Ectodermal cell (in vitro differentiated cells): ENCODE measurements at regions not wholly inside any gene's neighbourhood (a gene's known extent, or its start where the extent isn't known, plus 50 kb on each side); places are given as distances from the start of the nearest gene placed in this dataset.

Source experiments
- H3K27ac ChIP-seq: 2 replicates; pipeline ENCODE4 v1.7.0; 2013; ENCODE audit warnings: mild to moderate bottlenecking, low read depth, low read length; ENCODE audit not compliant: insufficient read depth, poor library complexity, severe bottlenecking
- H3K27me3 ChIP-seq: 2 replicates; pipeline ENCODE4 v1.7.0; 2013; ENCODE audit warnings: mild to moderate bottlenecking, low read length; ENCODE audit not compliant: insufficient read depth, control insufficient read depth, poor library complexity, severe bottlenecking
- H3K36me3 ChIP-seq: one replicate; pipeline ENCODE4 v1.7.0; 2013; ENCODE audit warnings: low read length; ENCODE audit not compliant: control insufficient read depth, insufficient read depth
- H3K4me1 ChIP-seq: one replicate; pipeline ENCODE4 v1.7.0; 2013; ENCODE audit warnings: low read length; ENCODE audit not compliant: control insufficient read depth, insufficient read depth
- H3K4me3 ChIP-seq: 2 replicates; pipeline ENCODE4 v1.7.0; 2013; ENCODE audit warnings: low read depth, low read length, control low read depth; ENCODE audit not compliant: insufficient read depth
- H3K9me3 ChIP-seq: 2 replicates; pipeline ENCODE4 v1.7.0; 2013; ENCODE audit warnings: mild to moderate bottlenecking, low read length, moderate library complexity; ENCODE audit not compliant: control insufficient read depth
- WGBS, 2 experiments: methylation state at CpG; one replicate each; pipeline ENCODE4 v1.1.7; 2013; ENCODE audit warnings: missing lambda C conversion rate in 2 of 2; 5-methylcytosine and 5-hydroxymethylcytosine counted together

GRCh38 chr2:52532956-52533355 lies 1234.6 kb upstream of the CHAC2 start:
- Histone ChIP-seq H3K4me3 (no peak overlapping the region), H3K9me3 (no peaks in the 10 kb centered on the region), H3K4me1 (no peaks in the 10 kb centered on the region), H3K36me3 (no peaks in the 10 kb centered on the region), H3K27me3 (no peaks in the 10 kb centered on the region), H3K27ac (no peak overlapping the region)
- WGBS, 2 experiments: 93 to 100% methylated on average over 1 of the region's 1 CpG

- H3K27ac ChIP-seq: no peak overlapping the region
- no peak overlapping the region for H3K4me3 ChIP-seq
- H3K4me1 ChIP-seq: no peaks in the 10 kb centered on the region
- no peaks in the 10 kb centered on the region for H3K9me3 ChIP-seq
- no peaks in the 10 kb centered on the region for H3K36me3 ChIP-seq
- H3K27me3 ChIP-seq: no peaks in the 10 kb centered on the region
- 100% methylated on average over 1 of the region's 1 CpG for WGBS, 2 experiments
Observed at GRCh38 chr2:52526735-52527134, 1240.9 kb upstream of the CHAC2 start.

DNA sequence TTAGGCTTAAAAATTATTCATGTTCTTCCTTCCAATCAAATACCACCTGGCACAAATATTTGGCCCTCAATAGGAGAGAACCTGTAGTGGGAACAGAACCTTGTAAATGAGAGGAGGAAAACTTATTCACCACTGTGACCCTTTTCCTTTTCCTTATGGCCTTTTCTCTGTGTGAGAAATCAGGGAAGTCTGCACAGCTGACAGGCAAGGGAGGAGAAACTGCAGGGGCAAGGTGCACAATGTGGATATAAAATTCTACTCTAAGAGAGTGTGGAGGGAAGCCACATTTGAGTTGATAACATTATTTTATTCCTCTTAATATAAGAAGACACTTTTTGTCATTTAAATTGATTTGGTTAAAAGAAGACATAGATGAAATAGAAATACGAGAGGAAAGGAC lies 1247.0 kb upstream of the CHAC2 start:
- Histone ChIP-seq H3K4me3 (no peak overlapping the region), H3K36me3 (no peaks in the 10 kb centered on the region), H3K27me3 (no peaks in the 10 kb centered on the region), H3K27ac (no peak overlapping the region), H3K4me1 (no peaks in the 10 kb centered on the region), H3K9me3 (no peaks in the 10 kb centered on the region)
- 90 to 93% methylated on average over 1 of the region's 1 CpG for WGBS, 2 experiments

GRCh38 chr2:52518678-52519077 lies 1248.9 kb upstream of the CHAC2 start:
- Histone ChIP-seq H3K27ac (no peak overlapping the region), H3K4me3 (no peak overlapping the region), H3K4me1 (no peaks in the 10 kb centered on the region), H3K36me3 (no peaks in the 10 kb centered on the region), H3K27me3 (no peaks in the 10 kb centered on the region), H3K9me3 (no peaks in the 10 kb centered on the region)

DNA sequence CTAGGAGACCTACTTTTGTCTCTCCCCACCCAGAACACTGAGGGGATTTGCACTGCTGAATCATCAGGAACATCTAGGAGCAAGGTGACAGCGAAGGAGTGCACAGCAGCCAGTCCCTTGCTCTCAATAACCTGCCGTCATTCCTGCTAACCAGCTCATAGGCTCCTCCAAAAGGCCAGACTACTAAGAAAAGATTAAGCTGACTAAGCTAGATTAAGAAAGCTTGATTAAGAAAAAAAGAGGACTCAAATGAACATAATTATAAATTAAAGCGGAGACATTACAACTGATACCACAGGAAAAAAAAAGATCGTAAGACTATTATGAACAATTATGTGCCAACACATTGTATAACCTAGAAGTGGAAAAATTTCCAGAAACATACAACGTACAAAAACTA lies 1254.8 kb upstream of the CHAC2 start:
- Histone ChIP-seq H3K27ac (no peak overlapping the region), H3K36me3 (no peaks in the 10 kb centered on the region), H3K4me1 (no peaks in the 10 kb centered on the region), H3K27me3 (no peaks in the 10 kb centered on the region), H3K9me3 (no peaks in the 10 kb centered on the region), H3K4me3 (no peak overlapping the region)
- 89 to 91% methylated on average over 2 to 5 of the region's 5 CpGs for WGBS, 2 experiments

DNA sequence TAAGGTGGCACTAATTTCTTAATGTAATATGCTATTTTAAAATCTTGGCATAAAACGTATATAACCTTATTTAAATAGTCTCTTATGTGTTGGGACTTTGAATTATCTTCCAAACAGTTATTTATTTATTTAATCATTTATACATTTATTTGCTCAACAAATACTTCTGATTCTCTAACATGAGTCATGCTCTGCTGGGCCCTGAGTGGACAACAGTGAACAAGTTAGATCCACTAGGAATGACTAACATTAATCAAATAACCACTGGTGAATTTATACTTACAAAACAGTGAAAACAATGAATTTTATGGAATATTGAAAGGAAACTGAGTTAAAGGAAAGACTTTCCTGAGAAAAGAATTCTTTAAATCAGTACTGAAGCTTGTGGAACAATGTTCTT lies 1257.2 kb upstream of the CHAC2 start:
- WGBS, 2 experiments: 80% methylated on average over 1 of the region's 1 CpG; no CpG with 5 or more reads in 1 of the 2 experiments
- no peak overlapping the region for H3K4me3 ChIP-seq

GRCh38 chr2:52502476-52502860 lies 1265.1 kb upstream of the CHAC2 start:
- H3K9me3 ChIP-seq: no peaks in the 10 kb centered on the region
- WGBS, 2 experiments: 100% methylated on average over 1 of the region's 2 CpGs; no CpG with 5 or more reads in 1 of the 2 experiments
- H3K4me1 ChIP-seq: no peaks in the 10 kb centered on the region
- no peak overlapping the region for H3K27ac ChIP-seq
- H3K36me3 ChIP-seq: no peaks in the 10 kb centered on the region
- no peak overlapping the region for H3K4me3 ChIP-seq
- H3K27me3 ChIP-seq: no peaks in the 10 kb centered on the region

More for the DNA sequence above, 1257.2 kb upstream of the CHAC2 start:
- Histone ChIP-seq H3K4me1 (no peaks in the 10 kb centered on the region), H3K27ac (no peak overlapping the region), H3K27me3 (no peaks in the 10 kb centered on the region), H3K9me3 (no peaks in the 10 kb centered on the region), H3K36me3 (no peaks in the 10 kb centered on the region)

DNA sequence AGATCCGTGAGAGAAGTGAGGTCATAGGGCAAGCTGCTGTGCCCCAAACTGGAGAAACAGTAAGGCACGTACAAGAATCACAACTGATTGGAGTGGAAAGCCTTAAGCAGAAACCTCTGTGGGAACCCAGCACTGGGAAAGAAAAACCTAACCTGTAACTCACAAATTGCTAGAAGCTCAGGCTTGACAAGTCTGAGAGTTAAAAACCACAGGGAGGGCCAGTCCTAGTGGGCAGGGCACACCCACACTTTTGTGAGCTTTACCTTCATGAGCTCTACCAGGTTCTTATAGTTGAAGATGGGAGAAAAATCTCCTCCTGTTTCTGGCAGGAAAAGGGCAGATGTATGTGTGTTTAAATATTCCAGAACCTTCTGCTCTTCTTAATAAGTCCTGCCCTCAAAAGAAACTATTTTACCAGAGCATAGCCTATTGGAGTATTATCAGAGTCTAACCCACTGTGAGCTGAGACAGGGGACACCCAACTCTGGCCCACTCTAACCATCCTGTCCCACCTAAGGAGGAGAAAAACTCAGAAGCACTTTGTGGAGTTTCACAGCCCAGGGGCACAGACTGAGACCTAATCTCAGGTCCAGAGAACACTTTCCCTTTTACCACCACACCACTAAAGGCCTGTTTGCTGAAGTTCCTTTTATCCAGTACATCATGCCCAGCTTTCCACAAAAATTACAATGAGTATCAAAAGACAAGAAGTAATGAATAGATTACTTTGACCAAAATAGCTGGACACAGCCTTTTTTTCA lies 1265.7 kb upstream of the CHAC2 start:
- Histone ChIP-seq H3K9me3 (no peaks in the 10 kb centered on the region), H3K4me3 (no peak overlapping the region), H3K4me1 (no peaks in the 10 kb centered on the region), H3K27ac (no peak overlapping the region), H3K36me3 (no peaks in the 10 kb centered on the region), H3K27me3 (no peaks in the 10 kb centered on the region)
- 84 to 91% methylated on average over 2 of the region's 2 CpGs for WGBS, 2 experiments

GRCh38 chr2:52500561-52500960 lies 1267.0 kb upstream of the CHAC2 start:
- Histone ChIP-seq H3K4me1 (no peaks in the 10 kb centered on the region), H3K27me3 (no peaks in the 10 kb centered on the region), H3K27ac (no peak overlapping the region), H3K9me3 (no peaks in the 10 kb centered on the region), H3K36me3 (no peaks in the 10 kb centered on the region), H3K4me3 (no peak overlapping the region)
- WGBS, 2 experiments: 91 to 100% methylated on average over 2 of the region's 2 CpGs

DNA sequence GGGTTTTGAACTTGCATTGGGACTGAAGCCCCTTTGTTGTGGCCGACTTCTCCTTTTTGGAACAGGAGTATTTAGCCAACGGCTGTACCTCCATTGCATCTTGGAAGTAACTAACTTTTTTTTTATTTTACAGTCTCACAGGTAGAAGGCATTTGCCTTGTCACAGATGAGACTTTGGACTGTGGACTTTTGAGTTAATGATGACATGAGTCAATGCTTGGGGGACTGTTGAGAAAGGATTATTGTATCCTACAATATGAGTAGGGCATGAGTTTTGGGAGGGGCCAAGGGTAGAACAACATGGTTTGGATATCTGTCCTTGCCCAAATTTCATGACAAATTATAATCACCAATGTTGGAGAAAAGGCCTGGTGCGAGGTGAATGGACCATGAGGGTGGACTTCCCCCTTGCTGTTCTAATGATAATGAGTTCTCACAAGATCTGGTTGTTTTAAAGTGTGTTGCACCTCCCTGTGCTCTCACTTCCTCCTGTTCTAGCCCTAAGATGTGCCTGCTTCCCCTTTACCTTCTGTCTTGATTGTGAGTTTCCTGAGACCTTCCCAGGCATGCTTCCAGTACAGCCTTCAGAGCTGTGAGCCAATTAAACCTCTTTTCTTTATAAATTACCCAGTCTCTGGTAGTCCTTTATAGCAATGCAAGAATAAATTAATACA lies 1269.4 kb upstream of the CHAC2 start:
- no peaks in the 10 kb centered on the region for H3K36me3 ChIP-seq
- WGBS, 2 experiments: 89 to 90% methylated on average over 3 of the region's 3 CpGs
- no peaks in the 10 kb centered on the region for H3K27me3 ChIP-seq
- no peak overlapping the region for H3K4me3 ChIP-seq
- no peaks in the 10 kb centered on the region for H3K9me3 ChIP-seq
- H3K4me1 ChIP-seq: no peaks in the 10 kb centered on the region
- no peak overlapping the region for H3K27ac ChIP-seq
